ENCODE measurements at regions not wholly inside any gene's neighbourhood (a gene's known extent, or its start where the extent isn't known, plus 50 kb on each side); places are given as distances from the start of the nearest gene placed in this dataset.

GRCh38 chr10:4229106-4229505 lies 444.1 kb upstream of the KLF6 start:
- no peak overlapping the region for H3K9ac ChIP-seq (replicated peaks; ENCODE audit: extremely low read depth, insufficient read depth, low read length)
- FAIRE-seq (no peak), DNase-seq (ENCODE audit: low read depth, low spot score) (no peak)
- H3K9me1 ChIP-seq (replicated peaks; ENCODE audit: control insufficient read depth, extremely low read depth, insufficient read depth, low read length) = no peaks in the 10 kb centered on the region
- no peak overlapping the region for H2AFZ ChIP-seq (ENCODE audit: low read depth, low read length)
- BruUV-seq (replicated peaks) = no TSS peak
- intact Hi-C loops (cut with micrococcal nuclease) (no loop called here), dilution Hi-C loops (cut with MboI; ENCODE audit: extremely low pct_ligation_motif_present, low sequenced_read_pairs) (no loop called here)
- H3K79me2 ChIP-seq (ENCODE audit: control insufficient read depth, insufficient read depth, low read length) = no peaks in the 10 kb centered on the region
- H3K9me3 ChIP-seq (replicated peaks; ENCODE audit: control insufficient read depth, insufficient read depth, low read length) = no peaks in the 10 kb centered on the region
- H3K4me2 ChIP-seq (ENCODE audit: insufficient read depth, low read length) = no peak overlapping the region
- H3K4me3 ChIP-seq (replicated peaks in 1 of 3; ENCODE audit: insufficient read depth in 1 of 3, low read depth in 1 of 3, low read length in 3 of 3) = no peak overlapping the region
- TF ChIP-seq GATA2 (IDR thresholded peaks at IDR 0.05; ENCODE audit: insufficient read depth, insufficient read length, low read depth, low read length) = no peak
- TF ChIP-seq JUN (IDR thresholded peaks at IDR 0.05; ENCODE audit: borderline replicate concordance, insufficient read depth, insufficient read length, low read depth) = no peak
- TF ChIP-seq MAX (IDR thresholded peaks at IDR 0.05; ENCODE audit: insufficient read depth, insufficient read length) = no peak
- TF ChIP-seq CTCF (IDR thresholded peaks at IDR 0.05; ENCODE audit: extremely low read depth in 1 of 2, insufficient read depth in 1 of 2, low read depth in 1 of 2, low read length in 2 of 2) = no peak
- TF ChIP-seq EZH2 (IDR thresholded peaks at IDR 0.05; ENCODE audit: borderline replicate concordance, low read depth, low read length, severe bottlenecking) = no peak
- no peak for TF ChIP-seq POLR2AphosphoS5 (IDR thresholded peaks at IDR 0.05; ENCODE audit: insufficient read depth, low read depth, low read length)
- H4K20me1 ChIP-seq (replicated peaks; ENCODE audit: control insufficient read depth, extremely low read depth, insufficient read depth, low read length) = no peaks in the 10 kb centered on the region
- H3K27ac ChIP-seq (ENCODE audit: insufficient read depth, low read depth, low read length) = no peak overlapping the region
- no peaks in the 10 kb centered on the region for H3K27me3 ChIP-seq (ENCODE audit: control insufficient read depth in 2 of 2, insufficient read depth in 2 of 2, low read length in 2 of 2)
- H3K36me3 ChIP-seq (ENCODE audit: control insufficient read depth in 2 of 2, extremely low read depth in 1 of 2, insufficient read depth in 2 of 2, low read length in 2 of 2) = no peaks in the 10 kb centered on the region
- H3K4me1 ChIP-seq (ENCODE audit: control insufficient read depth, extremely low read depth, insufficient read depth, low read length) = no peaks in the 10 kb centered on the region
- ChIA-PET CTCF (interaction anchor here (1.2 to 2.0 kb wide), 2 partner anchors 10 to 537 kb away, joined by 3 to 8 read pairs; no protein-coding TSS in a partner anchor), POLR2A (no interaction called here)
